ENCODE measurements at regions not wholly inside any gene's neighbourhood (a gene's known extent, or its start where the extent isn't known, plus 50 kb on each side); places are given as distances from the start of the nearest gene placed in this dataset.
"Not testable (repeated sequence)": the region's sequence is repeated elsewhere in the genome, so short reads cannot be mapped to it uniquely, and the experiment has no call there.

DNA sequence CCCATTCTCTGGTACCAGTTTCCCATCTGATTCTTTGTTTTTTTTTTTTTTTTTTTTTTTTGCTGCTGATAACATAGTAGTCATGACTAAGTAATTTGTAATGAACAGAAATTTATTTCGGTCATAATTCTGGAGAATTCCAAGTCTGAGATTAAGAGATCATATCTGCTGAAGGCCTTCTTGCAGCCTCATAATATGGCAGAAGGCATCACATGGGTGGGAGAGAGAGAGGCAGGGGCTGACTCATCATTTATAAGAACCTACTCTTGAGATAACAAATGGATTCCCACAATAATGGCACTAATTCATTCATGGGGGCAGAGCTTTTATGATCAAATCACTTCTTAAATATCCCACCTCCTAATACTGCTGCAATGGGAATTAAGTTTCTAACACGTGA, 1034.3 kb downstream of the STIM2 start:
- DNase-seq, result no peak

DNA sequence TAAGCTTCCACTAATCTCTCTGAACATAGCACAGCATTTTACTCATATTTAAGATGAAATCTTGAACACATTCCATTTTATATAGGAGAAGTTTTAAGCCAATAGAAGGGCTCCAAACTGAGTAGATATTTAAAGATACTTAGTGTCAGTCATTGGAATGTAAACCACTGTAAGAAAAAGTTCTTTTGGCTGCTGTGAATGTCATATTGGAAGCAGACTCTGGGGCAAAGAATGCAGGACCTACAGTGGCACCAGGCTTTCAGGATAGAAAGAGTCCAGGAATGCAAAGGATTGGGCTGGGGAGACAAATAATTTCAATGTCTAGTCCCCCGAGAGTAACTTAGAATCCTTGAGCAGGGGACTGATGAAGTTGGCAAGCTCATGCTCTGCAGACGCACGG, 1047.7 kb downstream of the STIM2 start:
- no peak for DNase-seq

DNA sequence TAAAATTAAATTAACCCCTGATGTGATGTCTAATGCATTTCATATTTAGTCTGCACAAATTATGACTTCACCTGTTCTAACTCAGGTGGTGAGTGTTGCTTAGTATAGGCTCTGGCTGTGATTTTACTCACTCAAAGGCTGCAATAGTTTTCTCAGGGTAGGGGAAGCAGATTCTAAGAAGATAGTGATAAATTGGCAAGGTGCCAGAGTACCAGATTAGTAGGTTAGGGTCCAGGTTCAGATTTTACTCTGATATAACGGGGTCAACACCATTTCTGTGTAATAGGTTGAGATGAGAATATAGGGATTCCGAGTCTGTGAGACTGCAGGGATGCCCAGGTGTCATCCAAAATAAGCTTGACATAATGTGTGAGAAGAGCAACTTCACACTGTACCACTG, 1049.6 kb downstream of the STIM2 start:
- DNase-seq, result no peak

DNA sequence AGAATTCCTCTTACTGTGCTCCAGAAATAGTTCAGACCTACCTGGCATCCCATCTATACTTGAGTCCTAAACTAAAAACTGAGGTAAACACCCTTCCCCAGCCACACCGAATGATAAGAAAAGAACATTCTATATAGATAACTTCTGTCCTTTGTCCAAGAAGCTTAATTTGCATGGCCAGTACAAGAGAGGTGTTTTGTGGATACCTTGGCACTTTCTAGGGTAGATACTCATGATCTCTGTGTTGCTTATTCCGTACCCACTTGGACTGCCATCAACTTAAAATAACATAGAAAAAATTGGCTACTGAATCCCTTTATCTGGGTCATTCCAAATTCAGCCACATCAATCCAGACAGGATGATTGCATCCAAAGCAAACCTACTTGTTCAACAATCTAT, 1050.4 kb downstream of the STIM2 start:
- DNase-seq, result no peak

DNA sequence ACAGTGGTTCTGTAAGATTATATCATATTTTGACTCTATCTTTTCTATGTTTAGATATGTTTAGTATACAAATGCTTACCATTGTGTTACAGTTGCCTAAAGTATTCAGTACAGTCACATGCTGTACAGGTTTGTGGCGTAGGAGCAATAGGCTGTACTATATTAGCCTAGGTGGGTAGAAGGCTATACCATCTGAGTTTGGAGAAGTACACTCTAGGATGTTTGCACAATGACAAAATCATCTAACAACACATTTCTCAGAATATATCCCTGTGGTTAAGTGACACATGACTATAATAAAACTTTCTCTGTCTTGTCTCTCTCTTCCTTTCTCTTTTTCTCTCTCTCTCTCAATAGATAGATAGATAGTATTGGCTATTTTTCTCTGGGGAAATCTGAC, 1053.1 kb downstream of the STIM2 start:
- no peak for DNase-seq

DNA sequence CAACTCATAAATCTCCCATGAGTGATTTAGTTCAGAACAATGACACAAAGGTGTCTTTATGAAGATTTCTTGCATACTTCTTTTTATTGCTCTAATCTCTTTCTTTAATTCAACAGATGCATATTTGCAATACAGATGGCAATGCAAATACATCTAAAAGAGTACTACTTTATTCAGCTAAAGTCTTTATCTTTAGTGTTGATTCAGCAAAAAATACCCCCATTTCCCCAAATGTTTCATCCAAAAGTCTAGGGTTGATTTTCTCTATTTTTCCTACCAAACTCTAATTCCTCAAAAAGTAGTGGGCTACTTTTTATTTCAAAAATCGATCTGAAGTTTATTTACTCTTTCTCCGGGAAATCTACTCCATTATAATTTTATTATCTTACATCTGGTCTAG, 1055.2 kb downstream of the STIM2 start:
- DNase-seq, result no peak

DNA sequence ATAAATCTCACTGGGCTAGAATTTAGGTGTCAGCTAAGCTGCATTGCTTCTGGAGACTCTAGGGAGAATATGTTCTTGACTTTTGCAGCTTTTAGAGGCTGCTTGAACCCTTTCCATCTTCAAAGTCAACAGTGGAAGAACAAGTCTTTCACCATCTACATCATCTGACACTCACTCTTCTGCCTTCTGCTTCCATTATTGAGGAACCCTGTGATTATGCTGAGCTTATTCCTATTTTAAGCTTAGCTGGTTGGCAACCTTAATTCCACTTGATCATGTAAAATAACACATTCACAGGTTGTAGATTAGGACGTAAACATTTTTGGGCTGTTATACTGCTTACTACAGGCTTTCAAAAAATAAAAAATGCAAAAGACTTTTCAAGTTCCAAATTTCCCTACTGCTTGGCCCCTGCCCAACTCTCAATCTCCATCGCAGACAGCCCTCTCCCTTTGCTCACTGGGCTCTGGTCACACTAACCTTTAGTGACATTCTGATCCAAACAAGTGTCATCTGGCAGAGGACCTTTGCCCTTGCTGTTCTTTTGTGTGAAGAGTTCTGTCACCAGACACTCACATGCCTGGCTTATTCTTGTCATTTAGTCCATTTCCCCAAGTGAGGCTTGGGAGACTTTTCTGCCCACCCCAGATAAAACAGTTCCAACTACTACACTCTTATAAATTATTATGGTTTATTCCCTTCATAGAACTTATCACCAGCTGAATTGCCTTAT, 1056.0 kb downstream of the STIM2 start:
- no peak for DNase-seq

DNA sequence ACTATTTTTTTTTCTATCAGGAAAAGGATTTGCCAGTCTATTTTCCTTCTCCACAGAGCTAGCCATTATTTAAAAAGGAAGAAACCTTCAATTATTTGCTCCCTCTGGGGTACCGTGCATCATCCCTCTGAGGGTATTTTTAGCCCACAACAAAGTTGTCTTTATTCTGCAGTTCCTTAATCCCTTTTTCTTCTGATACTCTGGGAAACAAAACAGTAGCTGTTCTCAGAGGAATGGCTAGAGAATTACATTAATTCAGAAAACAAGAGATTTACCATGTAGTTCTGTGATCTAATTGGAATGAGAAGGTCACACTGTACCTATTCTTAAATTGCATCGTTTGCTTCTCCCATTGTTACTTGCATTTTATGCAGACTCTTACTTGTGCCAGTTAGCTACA, 1056.7 kb downstream of the STIM2 start:
- DNase-seq, result no peak

DNA sequence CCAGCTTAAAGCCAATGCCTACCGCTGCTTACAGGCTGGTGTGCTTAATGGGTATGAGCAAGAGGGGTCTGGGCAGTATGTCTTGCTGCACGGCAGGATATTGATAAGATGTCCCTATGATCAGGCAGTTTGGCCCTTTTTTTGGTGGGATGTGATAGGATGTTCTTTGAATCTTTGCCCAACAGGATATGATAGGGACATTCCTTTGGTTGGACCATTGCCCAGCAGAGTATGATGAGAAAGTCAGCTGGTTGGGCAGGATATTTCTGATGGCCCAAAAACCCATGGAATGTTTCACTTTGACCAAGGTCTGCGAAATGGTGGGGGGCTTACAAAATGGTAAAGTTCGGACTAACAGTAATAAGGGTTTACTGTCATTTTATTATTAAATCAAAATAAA, 1060.6 kb downstream of the STIM2 start:
- DNase-seq, result no peak

DNA sequence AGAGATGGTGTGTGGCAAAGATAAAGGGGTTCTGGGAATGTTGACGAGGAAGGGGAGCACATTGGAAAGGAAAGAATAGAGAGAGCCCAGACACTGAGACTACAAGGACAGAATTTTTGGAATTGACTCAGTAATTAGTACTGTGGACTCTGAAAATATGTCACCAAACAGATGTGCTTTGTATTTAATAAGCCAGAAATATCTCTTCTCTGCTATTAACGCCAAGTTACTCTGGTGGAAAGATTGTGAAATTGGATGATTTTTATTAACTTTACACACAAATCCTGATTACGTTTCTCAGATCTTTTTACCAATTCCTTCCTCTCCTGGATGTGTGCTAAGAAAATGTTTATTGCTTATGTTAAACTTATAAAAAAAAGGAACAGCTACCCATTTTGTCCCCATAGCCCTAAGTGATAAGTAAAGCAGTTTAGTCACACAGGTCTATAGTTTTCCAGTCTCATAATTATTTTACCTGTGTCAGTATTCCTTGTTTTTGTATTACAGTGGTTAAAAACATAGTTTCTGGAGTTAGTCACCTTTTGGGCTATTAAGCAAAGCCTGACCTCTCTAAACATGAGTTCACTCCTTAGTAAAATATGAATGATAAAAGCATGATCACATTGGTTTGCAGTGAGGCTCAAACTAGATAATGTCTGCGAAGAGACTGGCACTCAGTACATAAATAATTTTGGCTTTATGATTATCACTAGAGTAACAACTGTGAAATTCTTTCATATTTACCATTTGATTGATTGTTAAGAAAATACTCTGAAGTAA, 1068.3 kb downstream of the STIM2 start:
- no peak for DNase-seq

DNA sequence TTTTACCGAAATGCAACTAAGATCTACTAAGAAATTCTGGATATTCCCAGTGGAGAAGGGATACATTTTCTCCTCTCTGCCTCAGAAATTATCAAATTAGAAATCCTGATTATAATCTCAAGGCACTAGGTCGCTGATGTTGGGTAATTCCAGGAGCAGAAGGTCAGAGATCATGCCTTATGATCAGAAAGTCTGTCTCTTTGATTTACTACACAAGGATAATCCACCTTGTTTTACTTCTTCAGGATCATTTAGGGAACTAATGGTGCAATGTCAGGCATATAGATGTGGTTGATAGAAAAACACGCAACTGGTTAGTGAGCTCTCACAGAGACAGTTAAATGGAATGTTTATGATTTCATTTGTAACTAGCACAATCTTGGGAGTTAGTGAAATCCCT, 1069.7 kb downstream of the STIM2 start:
- DNase-seq, result no peak

DNA sequence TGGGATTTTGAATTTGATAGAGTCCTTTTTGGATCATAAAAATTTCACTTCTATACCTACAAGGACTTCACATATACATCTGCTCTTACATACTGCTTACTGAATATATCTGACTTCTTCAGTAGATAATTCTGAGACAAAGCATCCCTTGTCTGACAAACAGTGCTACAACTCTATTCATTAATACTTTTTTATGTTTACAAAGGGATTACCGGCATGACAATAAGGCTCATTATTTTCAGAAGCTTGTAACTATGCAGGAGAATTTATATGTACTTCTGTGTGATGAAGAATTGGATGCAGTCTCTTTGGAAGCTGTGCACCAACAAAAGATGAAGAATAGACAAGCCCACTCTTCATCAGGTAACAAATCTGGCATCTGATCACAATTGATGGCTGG, 1070.3 kb downstream of the STIM2 start:
- DNase-seq, result no peak

DNA sequence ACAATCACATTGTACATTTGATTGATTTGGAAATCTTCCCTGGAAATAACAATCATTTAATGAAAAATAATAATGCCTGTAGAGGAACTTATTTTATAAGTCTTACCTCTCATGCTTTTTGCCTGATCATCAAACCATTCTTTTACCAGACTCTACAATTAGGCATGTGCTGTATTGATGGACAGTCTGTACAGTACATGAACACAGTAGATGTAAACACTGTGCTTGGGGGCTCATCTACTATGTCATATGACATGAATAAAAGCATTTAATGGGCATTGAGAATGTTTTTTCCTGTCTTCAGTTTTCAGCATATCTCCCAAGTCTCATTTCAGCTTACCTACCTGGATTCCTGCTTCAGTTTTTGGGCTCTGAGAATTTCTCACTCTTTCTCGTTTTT, 1070.9 kb downstream of the STIM2 start:
- DNase-seq, result no peak

DNA sequence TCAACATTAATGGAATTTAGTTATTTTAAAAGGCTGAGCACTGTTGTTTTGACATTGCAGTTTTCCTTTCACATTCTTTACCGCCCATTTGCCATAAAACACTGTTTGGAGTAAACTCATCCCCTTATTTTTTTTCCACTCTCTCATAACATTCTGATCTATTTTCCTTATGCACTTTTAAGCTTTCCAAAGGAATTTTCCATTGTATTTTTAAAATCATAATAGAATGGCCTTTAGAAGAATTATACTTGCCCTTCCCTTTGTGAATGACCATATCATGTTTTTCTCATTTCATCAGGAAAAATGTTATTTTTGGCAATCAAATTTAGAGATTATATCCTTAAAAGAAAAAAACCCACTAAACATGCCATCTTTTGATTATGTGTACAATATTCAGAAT, 1074.2 kb downstream of the STIM2 start:
- DNase-seq, result no peak

DNA sequence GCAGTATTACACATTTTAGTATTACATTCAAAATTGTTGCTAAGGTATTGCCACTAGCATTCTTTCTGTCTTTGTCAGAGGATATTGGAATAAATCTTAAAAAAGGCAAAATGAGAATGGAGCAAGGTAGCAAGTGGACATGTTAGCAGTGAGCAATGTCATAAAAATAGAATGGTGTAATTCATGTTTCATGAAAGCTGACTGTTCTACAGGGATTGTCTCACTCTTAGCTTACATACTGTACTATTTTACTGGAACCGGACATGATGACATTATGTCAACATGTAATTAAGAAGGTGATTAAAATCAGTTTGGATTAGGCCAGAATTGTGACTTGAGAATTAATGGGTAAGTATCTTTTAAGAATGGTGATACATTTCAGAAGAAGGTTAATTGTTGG, 1086.2 kb downstream of the STIM2 start:
- DNase-seq, result no peak

DNA sequence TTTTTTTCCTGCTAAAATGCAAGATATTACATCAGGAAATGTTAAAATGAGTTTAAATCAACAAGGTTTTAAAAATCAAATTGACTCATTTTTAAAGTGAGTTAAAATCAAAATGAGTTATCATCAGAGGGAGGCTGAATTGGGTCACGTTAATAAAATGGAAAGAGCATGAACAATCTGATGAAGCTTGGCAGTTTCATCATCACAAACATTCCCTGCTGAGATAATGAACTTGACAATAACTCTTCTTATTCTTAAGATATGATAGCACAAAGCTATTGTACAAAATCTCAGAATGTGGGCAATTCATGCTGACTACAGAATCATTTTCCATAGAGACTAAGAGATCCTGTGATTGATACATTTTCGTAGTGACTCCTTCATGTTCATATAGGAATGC, 1086.7 kb downstream of the STIM2 start:
- no peak for DNase-seq

DNA sequence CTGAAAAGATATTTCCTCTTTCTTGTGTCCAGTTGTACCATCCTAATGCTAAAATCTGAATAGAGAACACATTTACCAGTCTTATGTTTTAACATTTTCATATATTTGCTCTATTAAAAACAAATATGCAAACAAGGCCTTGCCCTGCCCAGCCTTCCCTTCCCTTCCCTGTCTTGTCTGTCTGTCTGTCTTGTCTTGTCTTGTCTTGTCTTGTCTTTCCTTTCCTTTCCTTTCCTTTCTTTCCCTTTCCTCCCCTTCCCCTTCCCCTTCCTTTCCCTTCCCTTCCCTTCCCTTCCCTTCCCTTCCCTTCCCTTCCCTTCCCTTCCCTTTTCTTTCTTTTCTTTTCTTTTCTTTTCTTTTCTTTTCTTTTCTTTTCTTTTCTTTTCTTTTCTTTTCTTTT, 1103.5 kb downstream of the STIM2 start:
- DNase-seq, result no peak

DNA sequence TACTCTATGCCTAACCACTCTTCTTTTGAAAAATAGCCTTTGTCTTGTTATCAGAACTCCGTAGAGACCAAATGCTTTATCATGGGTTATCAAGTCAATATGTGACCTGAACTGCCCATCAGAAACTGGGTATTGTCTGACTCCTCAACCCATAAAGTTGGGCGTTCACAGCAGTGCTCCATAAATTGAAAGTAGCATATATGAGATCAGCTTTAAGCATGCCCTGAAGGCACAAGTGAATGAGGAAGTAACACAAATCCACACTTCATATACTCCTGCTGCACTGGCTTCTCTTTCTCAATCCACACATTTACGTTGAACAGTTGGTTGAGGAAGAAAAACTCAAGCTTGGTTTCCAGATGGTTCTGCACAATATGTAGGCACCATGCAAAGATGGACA, 1106.0 kb downstream of the STIM2 start:
- DNase-seq, result no peak

DNA sequence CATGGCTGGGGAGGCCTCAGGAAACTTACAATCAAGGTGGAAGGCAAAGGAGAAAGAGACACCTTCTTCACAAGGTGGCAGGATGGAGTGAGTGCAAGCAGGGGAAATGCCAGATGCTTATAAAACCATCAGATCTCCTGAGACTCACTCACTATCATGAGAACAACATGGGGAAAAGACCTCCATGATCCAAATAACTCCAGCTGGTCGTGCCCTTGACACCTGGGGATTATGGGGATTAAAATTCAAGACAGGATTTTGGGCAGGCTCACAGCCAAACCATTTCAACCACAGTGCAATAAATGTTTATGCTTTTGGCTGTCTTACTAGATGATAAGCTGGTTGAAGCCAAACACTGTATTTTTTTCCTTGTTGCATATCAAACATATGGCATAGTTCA, 1112.4 kb downstream of the STIM2 start:
- no peak for DNase-seq

DNA sequence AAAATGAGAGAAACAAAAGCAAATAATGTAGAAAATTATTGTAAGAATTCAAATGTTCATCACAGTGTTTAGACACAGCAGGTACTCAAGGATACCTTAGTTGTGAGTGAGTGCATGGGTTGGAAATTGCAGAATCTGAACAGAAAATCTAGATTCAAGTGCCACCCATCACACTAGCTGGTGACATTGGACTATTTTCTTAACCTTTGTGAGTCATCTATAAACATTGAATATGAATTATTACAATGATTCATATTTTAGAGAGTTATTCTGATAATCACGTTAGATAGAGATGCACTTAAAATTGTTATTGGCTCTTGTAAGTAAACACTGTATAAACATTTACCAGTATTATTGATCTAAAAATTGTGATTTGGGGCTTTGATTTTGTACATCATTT, 1113.1 kb downstream of the STIM2 start:
- no peak for DNase-seq

DNA sequence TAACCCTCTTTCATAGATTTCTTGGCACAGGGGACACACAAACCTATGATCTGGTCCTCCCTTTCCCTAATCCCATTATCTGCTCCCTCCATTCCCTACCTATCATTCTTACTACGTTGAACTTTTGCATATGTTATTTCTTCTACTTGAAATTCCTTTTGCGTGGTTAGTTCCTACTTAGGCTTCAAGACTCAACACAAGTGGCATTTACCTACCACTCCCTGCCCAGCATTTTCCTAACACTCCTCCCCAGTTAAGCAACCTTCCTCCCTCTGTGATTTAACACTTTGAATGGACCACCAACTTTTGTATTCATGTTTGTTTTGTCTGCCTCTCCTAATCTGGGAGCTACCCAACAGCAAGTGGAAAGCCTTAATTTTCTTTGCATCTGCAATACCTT, 1113.7 kb downstream of the STIM2 start:
- DNase-seq, result no peak

DNA sequence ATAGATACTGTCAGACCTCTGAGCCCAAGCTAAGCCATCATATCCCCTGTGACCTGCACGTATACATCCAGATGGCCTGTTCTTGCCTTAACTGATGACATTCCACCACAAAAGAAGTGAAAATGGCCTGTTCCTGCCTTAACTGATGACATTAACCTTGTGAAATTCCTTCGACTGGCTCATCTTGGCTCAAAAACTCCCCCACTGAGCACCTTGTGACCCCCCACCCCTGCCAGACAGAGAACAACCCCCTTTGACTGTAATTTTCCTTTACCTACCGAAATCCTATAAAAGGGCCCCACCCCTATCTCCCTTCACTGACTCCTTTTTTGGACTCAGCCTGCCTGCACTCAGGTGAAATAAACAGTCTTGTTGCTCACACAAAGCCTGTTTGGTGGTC, 1114.2 kb downstream of the STIM2 start:
- not testable (repeated sequence) for DNase-seq

DNA sequence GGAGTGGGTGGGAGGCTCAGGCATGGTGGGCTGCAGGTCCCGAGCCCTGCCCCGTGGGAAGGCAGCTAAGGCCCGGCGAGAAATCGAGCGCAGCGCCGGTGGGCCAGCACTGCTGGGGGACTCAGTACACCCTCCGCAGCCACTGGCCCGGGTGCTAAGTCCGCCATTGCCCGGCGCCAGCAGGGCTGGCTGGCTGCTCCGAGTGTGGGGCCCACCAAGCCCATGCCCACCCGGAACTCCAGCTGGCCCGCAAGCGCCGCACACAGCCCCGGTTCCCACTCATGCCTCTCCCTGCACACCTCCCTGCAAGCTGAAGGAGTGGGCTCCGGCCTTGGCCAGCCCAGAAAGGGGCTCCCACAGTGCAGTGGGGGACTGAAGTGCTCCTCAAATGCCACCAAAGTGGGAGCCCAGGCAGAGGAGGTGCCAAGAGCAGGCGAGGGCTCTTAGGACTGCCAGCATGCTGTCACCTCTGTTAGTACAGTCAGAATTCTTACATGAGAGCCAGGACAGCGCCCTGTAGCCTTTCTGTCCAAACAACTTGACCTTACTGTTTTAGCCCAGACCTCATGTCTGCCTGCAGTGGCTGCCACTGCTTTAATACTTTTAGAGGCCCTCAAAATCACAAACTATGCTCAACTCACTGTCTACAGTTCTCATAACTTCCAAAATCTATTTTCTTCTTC, 1117.9 kb downstream of the STIM2 start:
- DNase-seq, result not testable (repeated sequence)

DNA sequence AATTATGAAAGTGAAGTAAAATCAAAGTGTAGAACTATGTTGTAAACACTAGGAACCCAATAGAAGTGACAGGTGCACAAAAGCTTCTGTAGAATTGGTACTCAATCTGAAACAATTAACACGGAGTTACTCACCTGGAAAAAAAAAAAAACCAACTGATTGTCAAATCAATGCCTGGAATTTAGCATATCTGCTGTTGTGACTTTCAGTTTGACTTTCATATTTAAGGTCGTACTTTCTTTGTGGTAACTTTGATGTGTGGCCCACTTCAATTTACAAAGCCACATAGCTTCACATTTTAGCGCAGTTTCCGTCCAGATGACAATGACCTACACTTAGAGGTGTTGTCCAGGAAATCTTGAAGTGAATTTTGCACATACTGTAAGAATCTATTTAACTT, 1124.9 kb downstream of the STIM2 start:
- DNase-seq, result no peak
